ENCODE measurements at regions not wholly inside any gene's neighbourhood (a gene's known extent, or its start where the extent isn't known, plus 50 kb on each side); places are given as distances from the start of the nearest gene placed in this dataset.
"Not testable (repeated sequence)": the region's sequence is repeated elsewhere in the genome, so short reads cannot be mapped to it uniquely, and the experiment has no call there.

DNA sequence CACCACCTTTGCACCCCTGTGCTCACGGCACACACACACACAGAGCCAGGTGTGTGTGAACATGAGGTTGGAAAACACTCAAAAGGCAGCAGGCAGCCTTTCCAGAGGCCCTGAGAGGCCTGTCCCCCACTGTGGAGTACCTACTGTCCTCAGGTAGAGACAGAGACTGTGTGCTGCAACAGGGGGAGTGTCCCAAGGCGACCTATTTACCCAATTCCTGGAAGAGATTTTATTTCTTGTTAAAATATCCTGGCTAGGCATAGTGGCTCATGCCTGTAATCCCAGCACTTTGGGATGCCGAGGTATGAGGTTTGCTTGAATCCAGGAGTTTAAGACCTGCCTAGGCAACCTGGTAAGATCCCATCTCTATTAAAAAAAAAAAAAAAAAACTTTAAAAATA lies 108.5 kb downstream of the COPRS start:
- DNase-seq (ENCODE audit: low read depth in 4 of 4, low spot score in 3 of 4), result no peak

DNA sequence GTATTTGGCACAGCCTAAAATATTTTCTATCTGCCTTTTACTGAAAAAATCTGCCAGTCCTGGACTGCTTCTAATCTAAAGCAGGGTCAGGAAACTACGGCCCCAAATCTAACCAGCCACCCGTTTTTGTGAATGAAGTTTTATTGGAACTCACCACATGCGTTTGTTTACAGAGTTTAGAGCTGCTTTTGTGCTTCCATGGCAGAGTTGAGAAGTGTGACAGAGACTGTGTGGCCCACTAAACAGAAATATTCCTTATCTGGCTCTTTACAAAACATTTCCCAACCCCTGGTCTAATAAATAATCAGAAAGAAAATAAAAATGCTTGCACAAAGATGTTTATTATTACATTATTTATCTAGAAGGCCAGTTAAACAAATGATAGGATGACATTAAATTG lies 110.2 kb downstream of the COPRS start:
- DNase-seq (ENCODE audit: low read depth in 4 of 4, low spot score in 3 of 4), result no peak

- no peak for DNase-seq (ENCODE audit: low read depth in 4 of 4, low spot score in 3 of 4)
Observed at GRCh38 chr17:31746884-31747495, 112.1 kb downstream of the COPRS start.

- no peak for DNase-seq (ENCODE audit: low read depth in 4 of 4, low spot score in 3 of 4)
Observed at GRCh38 chr17:31745964-31746600, 113.0 kb downstream of the COPRS start.

DNA sequence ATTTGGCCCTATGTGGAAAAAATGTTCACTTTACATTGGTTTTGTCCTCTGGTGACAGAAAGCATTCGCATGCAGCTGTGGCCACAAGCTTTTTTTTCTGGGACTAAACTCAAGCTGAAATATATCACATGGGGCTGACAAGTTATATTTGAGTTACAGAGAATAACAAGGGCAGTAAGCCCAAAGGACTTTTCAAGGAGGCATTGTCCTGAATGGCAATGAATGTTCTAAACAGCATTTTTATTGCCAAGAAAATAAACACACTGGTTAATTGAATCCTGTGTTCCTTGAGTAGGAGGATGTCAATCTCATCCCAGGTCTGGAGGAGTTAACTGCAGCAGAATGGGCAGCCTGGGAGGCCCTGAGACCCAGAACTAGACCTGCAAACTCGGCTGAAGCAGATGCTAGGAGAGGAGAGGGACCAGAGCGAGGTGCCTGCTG lies 114.5 kb downstream of the COPRS start:
- peak in 3 of 4 donors; percentile 47 to 65 (median 51) for DNase-seq (ENCODE audit: low read depth in 4 of 4, low spot score in 3 of 4)

GRCh38 chr17:31743797-31744196 lies 115.2 kb downstream of the COPRS start:
- DNase-seq (ENCODE audit: low read depth in 4 of 4, low spot score in 3 of 4), result peak in 1 of 4 donors; percentile 49

GRCh38 chr17:31741371-31741770 lies 117.7 kb downstream of the COPRS start:
- DNase-seq (ENCODE audit: low read depth in 4 of 4, low spot score in 3 of 4), result no peak

- DNase-seq (ENCODE audit: low read depth in 4 of 4, low spot score in 3 of 4), result no peak
Observed at GRCh38 chr17:31740611-31741082, 118.4 kb downstream of the COPRS start.

DNA sequence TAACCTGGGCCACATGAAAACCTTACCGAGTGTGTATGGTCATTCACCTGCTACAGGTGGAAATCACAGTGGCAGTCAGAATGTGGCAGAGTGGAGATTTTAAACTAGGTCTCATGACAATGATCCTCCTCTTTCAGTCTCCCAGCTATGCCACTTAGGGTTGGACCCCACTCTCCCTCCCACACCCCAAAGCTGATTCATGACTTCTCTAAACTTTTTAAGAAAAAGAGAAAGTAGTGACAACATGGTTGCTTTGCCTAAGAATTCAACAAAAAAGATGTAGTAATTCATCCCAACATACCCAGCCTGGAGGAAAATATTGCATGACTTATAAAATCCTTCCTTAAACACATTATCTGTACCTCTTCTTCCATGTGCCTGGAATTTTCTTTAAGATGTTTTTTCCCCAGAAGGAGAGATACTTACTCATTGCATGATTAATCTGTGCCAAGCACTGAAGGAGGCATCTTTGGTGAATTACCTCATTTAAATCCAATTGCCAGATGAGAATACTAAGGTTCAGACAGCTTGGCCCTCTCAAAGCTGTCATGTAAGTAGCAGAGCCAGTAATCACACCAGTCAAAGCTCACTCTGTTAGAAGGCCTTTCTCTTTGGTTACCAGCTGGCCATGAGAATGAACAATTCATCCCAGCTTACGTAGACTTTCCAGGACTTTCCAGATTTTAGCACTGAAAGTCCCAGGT lies 119.9 kb downstream of the COPRS start:
- no peak for DNase-seq (ENCODE audit: low read depth in 4 of 4, low spot score in 3 of 4)

- no peak for DNase-seq (ENCODE audit: low read depth in 4 of 4, low spot score in 3 of 4)
Observed at GRCh38 chr17:31738488-31738887, 120.6 kb downstream of the COPRS start.

GRCh38 chr17:31738067-31738466 lies 121.0 kb downstream of the COPRS start:
- DNase-seq (ENCODE audit: low read depth in 4 of 4, low spot score in 3 of 4), result no peak

- DNase-seq (ENCODE audit: low read depth in 4 of 4, low spot score in 3 of 4), result no peak
Observed at GRCh38 chr17:31736855-31737625, 122.0 kb downstream of the COPRS start.

DNA sequence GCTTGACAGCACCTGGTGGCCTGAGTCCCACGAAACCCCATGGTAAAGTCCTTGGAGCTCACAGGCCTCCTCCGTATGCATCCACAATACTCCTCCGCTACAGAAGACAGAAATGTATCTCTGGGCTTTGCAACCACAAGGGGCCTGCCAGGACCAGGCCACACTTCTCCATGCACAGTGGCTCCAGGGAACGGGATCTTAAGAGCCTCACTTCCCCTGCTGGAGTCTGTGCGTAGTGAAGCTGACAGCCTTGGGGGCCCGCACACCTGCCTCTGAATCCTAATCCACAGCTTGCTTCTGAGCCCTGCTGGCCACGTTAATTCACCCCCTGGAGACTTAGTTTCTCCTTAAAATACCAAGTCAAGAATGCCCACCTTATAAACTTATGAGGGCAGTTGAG lies 125.7 kb downstream of the COPRS start:
- no peak for DNase-seq (ENCODE audit: low read depth in 4 of 4, low spot score in 3 of 4)

DNA sequence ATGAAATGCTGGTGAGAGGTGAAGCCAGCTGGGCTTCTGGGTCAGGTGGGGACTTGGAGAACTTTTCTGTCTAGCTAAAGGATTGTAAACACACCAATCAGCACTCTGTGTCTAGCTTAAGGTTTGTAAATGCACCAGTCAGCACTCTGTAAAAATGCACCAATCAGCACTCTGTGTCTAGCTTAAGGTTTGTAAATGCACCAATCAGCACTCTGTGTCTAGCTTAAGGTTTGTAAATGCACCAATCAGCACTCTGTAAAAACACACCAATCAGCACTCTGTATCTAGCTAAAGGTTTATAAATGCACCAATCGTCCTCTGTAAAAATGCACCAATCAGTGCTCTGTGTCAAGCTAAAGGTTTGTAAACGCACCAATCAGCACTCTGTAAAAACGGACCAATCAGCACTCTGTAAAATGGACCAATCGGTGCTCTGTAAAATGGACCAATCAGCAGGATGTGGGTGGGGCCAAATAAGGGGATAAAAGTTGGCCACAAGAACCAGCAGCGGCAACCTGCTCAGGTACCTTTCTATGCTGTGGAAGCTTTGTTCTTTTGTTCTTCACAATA lies 127.4 kb downstream of the COPRS start:
- not testable (repeated sequence) for DNase-seq (ENCODE audit: low read depth in 4 of 4, low spot score in 3 of 4)

DNA sequence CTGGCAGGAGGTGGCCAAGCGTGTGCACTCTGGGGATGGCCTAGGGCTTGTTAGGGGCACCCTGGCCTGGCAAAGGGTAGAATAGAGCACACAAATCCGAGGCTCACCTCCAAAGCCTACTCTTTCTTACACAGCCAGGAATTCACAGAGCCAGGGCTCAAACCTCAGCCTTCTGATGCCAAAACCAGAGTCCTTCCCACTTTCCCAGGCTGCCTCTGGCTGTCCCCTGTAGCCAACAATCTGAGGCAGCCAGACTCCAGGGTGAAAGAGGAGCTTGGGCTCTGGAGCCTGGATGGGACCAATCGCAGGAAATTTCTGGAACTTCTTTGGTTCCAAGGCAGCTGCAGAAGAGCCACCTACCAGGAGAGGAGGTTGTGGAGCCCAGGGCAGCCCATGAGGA lies 127.9 kb downstream of the COPRS start:
- DNase-seq (ENCODE audit: low read depth in 4 of 4, low spot score in 3 of 4), result no peak

- no peak for DNase-seq (ENCODE audit: low read depth in 4 of 4, low spot score in 3 of 4)
Observed at GRCh38 chr17:31726980-31727427, 132.0 kb downstream of the COPRS start.

DNA sequence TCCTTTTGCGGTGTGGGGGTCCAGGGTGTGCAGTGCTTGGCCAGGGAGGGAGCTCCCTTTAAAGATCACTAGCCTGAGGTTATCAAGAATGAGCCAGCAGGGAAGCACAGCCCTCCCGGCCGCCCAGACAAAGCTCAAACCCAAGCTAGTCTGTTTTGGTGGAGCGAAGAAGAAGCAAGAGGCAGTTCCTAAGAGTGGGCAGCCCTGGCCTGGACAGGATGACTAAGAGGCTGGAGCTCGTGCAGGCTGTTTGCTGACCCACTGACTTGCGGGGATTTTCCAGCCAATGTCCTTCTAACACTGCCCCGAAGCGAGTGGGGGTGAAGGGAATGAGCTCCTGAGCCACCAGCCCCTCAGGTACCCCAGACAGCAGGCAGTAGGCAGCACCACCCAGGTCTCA lies 134.4 kb downstream of the COPRS start:
- no peak for DNase-seq (ENCODE audit: low read depth in 4 of 4, low spot score in 3 of 4)

GRCh38 chr17:31724026-31724425 lies 135.0 kb downstream of the COPRS start:
- DNase-seq (ENCODE audit: low read depth in 4 of 4, low spot score in 3 of 4), result peak in 2 of 4 donors; percentile 22 to 43

DNA sequence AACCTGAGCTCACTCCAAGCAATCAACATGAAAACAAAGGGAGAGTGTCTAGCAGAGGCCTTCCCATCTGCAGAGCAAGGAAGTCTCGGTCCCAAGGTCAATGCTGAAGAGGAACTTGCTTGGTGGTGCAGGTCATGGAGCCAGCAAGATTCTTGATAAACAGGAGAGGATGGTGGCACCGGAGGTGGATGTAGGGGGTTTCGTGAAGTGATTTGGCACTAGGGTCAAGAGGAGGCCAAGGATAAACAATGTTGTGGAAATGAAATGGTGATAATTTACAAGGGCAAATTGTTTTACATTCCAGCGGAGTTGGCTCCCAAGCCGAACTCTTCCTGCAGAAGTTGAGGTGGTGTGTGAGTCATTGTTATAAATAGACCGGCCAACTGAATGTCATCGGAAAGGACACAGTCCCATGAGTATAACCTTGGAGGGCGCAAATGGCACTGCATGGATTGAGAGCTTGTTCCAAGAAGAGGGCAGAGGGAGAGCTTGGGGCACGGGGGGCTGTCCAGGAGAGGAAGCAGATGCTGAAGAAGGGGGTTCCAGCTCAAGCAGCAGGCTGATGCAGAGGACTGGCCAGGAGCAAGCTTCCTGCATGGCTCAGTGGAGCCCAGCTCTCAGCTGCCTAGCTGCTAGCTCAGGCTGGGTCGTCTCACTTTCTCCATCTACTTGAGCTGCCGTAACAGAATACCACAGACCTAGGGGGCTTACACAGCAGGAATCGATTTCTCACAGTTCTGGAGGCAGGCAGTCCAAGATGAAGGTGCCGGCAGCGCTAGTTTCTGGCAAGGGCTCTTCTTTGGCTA lies 136.6 kb downstream of the COPRS start:
- DNase-seq (ENCODE audit: low read depth in 4 of 4, low spot score in 3 of 4), result no peak
